Left ventricle myocardium inferior (tissue), 1 donor: ENCODE measurements at regions not wholly inside any gene's neighbourhood (a gene's known extent, or its start where the extent isn't known, plus 50 kb on each side); places are given as distances from the start of the nearest gene placed in this dataset.

ENCODE experiments used
- DNase-seq: peaks from one replicate; pipeline ENCODE4 v3.0.0-alpha.2; 2020
- H3K27ac ChIP-seq: fragments of 200-600 bp; replicated peaks from 2 replicates; pipeline ENCODE4 v1.8.0; 2021
- H3K27me3 ChIP-seq: fragments of 200-600 bp; 2 replicates; pipeline ENCODE4 v1.8.0; 2021; ENCODE audit warnings: low read depth
- H3K36me3 ChIP-seq: fragments of 200-600 bp; 2 replicates; pipeline ENCODE4 v1.8.0; 2021
- H3K4me1 ChIP-seq: fragments of 200-600 bp; 2 replicates; pipeline ENCODE4 v1.8.0; 2021
- H3K4me3 ChIP-seq: fragments of 200-600 bp; 2 replicates; pipeline ENCODE4 v1.8.0; 2021; ENCODE audit warnings: mild to moderate bottlenecking, moderate library complexity
- H3K9me3 ChIP-seq: fragments of 200-600 bp; replicated peaks from 2 replicates; pipeline ENCODE4 v1.8.0; 2021
- CTCF ChIP-seq: fragments of 200-600 bp; IDR thresholded peaks from 2 replicates; pipeline ENCODE4 v1.8.0; 2021; ENCODE audit warnings: antibody characterized with exemption, mild to moderate bottlenecking, borderline replicate concordance
- intact Hi-C: fragments of 100-400 bp; cut with micrococcal nuclease; formaldehyde crosslinking; loops from one replicate; pipeline ENCODE4 v1.11.0; 2022
- donor health status: DM: no; HTN: yes; CAD: no; lungs with severe emphysema.

- intact Hi-C loops = no loop called here
- no peak overlapping the region for H3K4me3 ChIP-seq
- H3K36me3 ChIP-seq = no peaks in the 10 kb centered on the region
- H3K27me3 ChIP-seq = no peaks in the 10 kb centered on the region
- no peak for TF ChIP-seq CTCF
- H3K27ac ChIP-seq = no peak overlapping the region
- no peak for DNase-seq
- peaks cover 39% of the 10 kb centered on the region for H3K4me1 ChIP-seq
- peaks cover 2% of the 10 kb centered on the region for H3K9me3 ChIP-seq
These were observed 103.0 kb upstream of the KLF3 start for GRCh38 chr4:38560768-38561558.

GRCh38 chr4:38562751-38563198, 101.2 kb upstream of the KLF3 start:
- peak overlapping the region; percentile 64 for H3K27ac ChIP-seq
- H3K4me1 ChIP-seq = peaks cover 44% of the 10 kb centered on the region
- no peaks in the 10 kb centered on the region for H3K27me3 ChIP-seq
- no peak for TF ChIP-seq CTCF
- DNase-seq = peak; percentile 46
- H3K4me3 ChIP-seq = no peak overlapping the region
- no peaks in the 10 kb centered on the region for H3K9me3 ChIP-seq
- H3K36me3 ChIP-seq = no peaks in the 10 kb centered on the region
- intact Hi-C loops = no loop called here

- Histone ChIP-seq H3K36me3 (no peaks in the 10 kb centered on the region), H3K4me3 (no peak overlapping the region), H3K4me1 (peaks cover 44% of the 10 kb centered on the region), H3K27ac (peak overlapping the region; percentile 23), H3K27me3 (no peaks in the 10 kb centered on the region), H3K9me3 (no peaks in the 10 kb centered on the region)
- no peak for TF ChIP-seq CTCF
- intact Hi-C loops = no loop called here
- DNase-seq = no peak
These were observed 100.1 kb upstream of the KLF3 start for GRCh38 chr4:38563707-38564495.

GRCh38 chr4:38565271-38566199, 98.5 kb upstream of the KLF3 start:
- no peaks in the 10 kb centered on the region for H3K27me3 ChIP-seq
- no peaks in the 10 kb centered on the region for H3K36me3 ChIP-seq
- H3K9me3 ChIP-seq = peaks cover 7% of the 10 kb centered on the region
- TF ChIP-seq CTCF = no peak
- peak; percentile 36 for DNase-seq
- H3K4me1 ChIP-seq = peaks cover 44% of the 10 kb centered on the region
- H3K4me3 ChIP-seq = no peak overlapping the region
- intact Hi-C loops = no loop called here
- peak overlapping the region; percentile 53 for H3K27ac ChIP-seq

GRCh38 chr4:38566806-38567398, 97.1 kb upstream of the KLF3 start:
- intact Hi-C loops = no loop called here
- Histone ChIP-seq H3K27ac (no peak overlapping the region), H3K27me3 (no peaks in the 10 kb centered on the region), H3K9me3 (peaks cover 7% of the 10 kb centered on the region), H3K4me1 (peaks cover 44% of the 10 kb centered on the region), H3K36me3 (no peaks in the 10 kb centered on the region), H3K4me3 (no peak overlapping the region)
- TF ChIP-seq CTCF = no peak
- DNase-seq = no peak
